MM.1S (cell line): ENCODE measurements at regions not wholly inside any gene's neighbourhood (a gene's known extent, or its start where the extent isn't known, plus 50 kb on each side); places are given as distances from the start of the nearest gene placed in this dataset.

Experiments
- DNase-seq: peaks from one replicate; pipeline ENCODE4 v3.0.0-alpha.2; 2015
- H2AFZ ChIP-seq: fragments of 300-600 bp; sonication (generic); 2 replicates; pipeline ENCODE4 v1.6.0; 2016; ENCODE audit warnings: antibody characterized with exemption, low read length
- H3F3A ChIP-seq: fragments of 300-600 bp; sonication (generic); 2 replicates; pipeline ENCODE4 v1.6.1; 2016; ENCODE audit warnings: mild to moderate bottlenecking, antibody characterized with exemption, low read length, moderate library complexity, mixed read lengths; ENCODE audit not compliant: insufficient read depth
- H3K27ac ChIP-seq: fragments of 300-600 bp; sonication (generic); 2 replicates; pipeline ENCODE4 v1.5.1; 2016; ENCODE audit warnings: mild to moderate bottlenecking, low read length
- H3K27me3 ChIP-seq: fragments of 300-600 bp; sonication (generic); replicated peaks from 2 replicates; pipeline ENCODE4 v1.6.0; 2016; ENCODE audit warnings: low read length; ENCODE audit not compliant: insufficient read depth
- H3K36me3 ChIP-seq: fragments of 300-600 bp; sonication (generic); replicated peaks from 2 replicates; pipeline ENCODE4 v1.6.1; 2016; ENCODE audit warnings: mild to moderate bottlenecking, low read length, mixed read lengths; ENCODE audit not compliant: insufficient read depth
- H3K4me1 ChIP-seq: fragments of 300-600 bp; sonication (generic); 2 replicates; pipeline ENCODE4 v1.6.1; 2016; ENCODE audit warnings: low read length, mixed read lengths
- H3K4me2 ChIP-seq: fragments of 300-600 bp; sonication (generic); 2 replicates; pipeline ENCODE4 v1.6.0; 2016; ENCODE audit warnings: low read depth, low read length
- H3K4me3 ChIP-seq: fragments of 300-600 bp; sonication (generic); 2 replicates; pipeline ENCODE4 v1.5.1; 2016; ENCODE audit warnings: low read length, mixed read lengths
- H3K79me2 ChIP-seq: fragments of 300-600 bp; sonication (generic); 2 replicates; pipeline ENCODE4 v1.6.1; 2016; ENCODE audit warnings: mixed run types, low read length, mixed read lengths
- H3K9ac ChIP-seq: fragments of 300-600 bp; sonication (generic); 2 replicates; pipeline ENCODE4 v1.6.1; 2016; ENCODE audit warnings: low read length, mixed read lengths
- H3K9me2 ChIP-seq: fragments of 300-600 bp; sonication (generic); replicated peaks from 2 replicates; pipeline ENCODE4 v1.6.1; 2016; ENCODE audit warnings: mild to moderate bottlenecking, low read length, mixed read lengths; ENCODE audit not compliant: insufficient read depth
- H3K9me3 ChIP-seq: fragments of 300-600 bp; sonication (generic); replicated peaks from 2 replicates; pipeline ENCODE4 v1.6.1; 2016; ENCODE audit warnings: mild to moderate bottlenecking, low read length, mixed read lengths; ENCODE audit not compliant: insufficient read depth
- H4K20me1 ChIP-seq: fragments of 300-600 bp; sonication (generic); 2 replicates; pipeline ENCODE4 v1.6.1; 2016; ENCODE audit warnings: mild to moderate bottlenecking, low read length, moderate library complexity, mixed read lengths; ENCODE audit not compliant: insufficient read depth
- EZH2 ChIP-seq: fragments of 300-600 bp; sonication (generic); optimal IDR thresholded peaks from 2 replicates; pipeline ENCODE3; 2017; ENCODE audit warnings: low read depth, mild to moderate bottlenecking, antibody characterized with exemption, low read length, mixed read lengths
- EZH2phosphoT487 ChIP-seq: fragments of 300-600 bp; sonication (generic); IDR thresholded peaks from 2 replicates; pipeline ENCODE4 v1.6.1; 2018; ENCODE audit warnings: antibody characterized with exemption, low read length
- TF ChIP-seq, protein P1 (sequence below): fragments of 300-600 bp; sonication (generic); IDR thresholded peaks from 2 replicates; pipeline ENCODE4 v1.5.1; 2016; ENCODE audit warnings: antibody characterized with exemption, low read length, mixed read lengths

GRCh38 chr6:7047966-7048365, 59.8 kb upstream of the RREB1 start:
- Histone ChIP-seq H3K4me3 (no peak overlapping the region), H3K4me1 (no peaks in the 10 kb centered on the region), H3K27ac (no peak overlapping the region), H3K9me2 (no peaks in the 10 kb centered on the region), H3K79me2 (no peaks in the 10 kb centered on the region), H3K27me3 (peaks cover 6% of the 10 kb centered on the region; the same call in 1 of the 2 replicates), H3K9ac (no peak overlapping the region), H3K9me3 (no peaks in the 10 kb centered on the region), H3K4me2 (no peak overlapping the region), H4K20me1 (no peaks in the 10 kb centered on the region), H2AFZ (no peak overlapping the region), H3F3A (no peaks in the 10 kb centered on the region), H3K36me3 (no peaks in the 10 kb centered on the region)
- DNase-seq, result no peak
- TF ChIP-seq EZH2phosphoT487, result no peak
- TF ChIP-seq, protein P1, sequence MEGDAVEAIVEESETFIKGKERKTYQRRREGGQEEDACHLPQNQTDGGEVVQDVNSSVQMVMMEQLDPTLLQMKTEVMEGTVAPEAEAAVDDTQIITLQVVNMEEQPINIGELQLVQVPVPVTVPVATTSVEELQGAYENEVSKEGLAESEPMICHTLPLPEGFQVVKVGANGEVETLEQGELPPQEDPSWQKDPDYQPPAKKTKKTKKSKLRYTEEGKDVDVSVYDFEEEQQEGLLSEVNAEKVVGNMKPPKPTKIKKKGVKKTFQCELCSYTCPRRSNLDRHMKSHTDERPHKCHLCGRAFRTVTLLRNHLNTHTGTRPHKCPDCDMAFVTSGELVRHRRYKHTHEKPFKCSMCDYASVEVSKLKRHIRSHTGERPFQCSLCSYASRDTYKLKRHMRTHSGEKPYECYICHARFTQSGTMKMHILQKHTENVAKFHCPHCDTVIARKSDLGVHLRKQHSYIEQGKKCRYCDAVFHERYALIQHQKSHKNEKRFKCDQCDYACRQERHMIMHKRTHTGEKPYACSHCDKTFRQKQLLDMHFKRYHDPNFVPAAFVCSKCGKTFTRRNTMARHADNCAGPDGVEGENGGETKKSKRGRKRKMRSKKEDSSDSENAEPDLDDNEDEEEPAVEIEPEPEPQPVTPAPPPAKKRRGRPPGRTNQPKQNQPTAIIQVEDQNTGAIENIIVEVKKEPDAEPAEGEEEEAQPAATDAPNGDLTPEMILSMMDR, result no peak
- no peak for TF ChIP-seq EZH2

- TF ChIP-seq EZH2 (no peak), EZH2phosphoT487 (no peak)
- TF ChIP-seq, protein P1, result no peak
- no peak overlapping the region for H3K4me3 ChIP-seq
- H3K4me2 ChIP-seq, result no peak overlapping the region
- no peak overlapping the region for H3K27ac ChIP-seq
- H3K4me1 ChIP-seq, result no peaks in the 10 kb centered on the region
- H3K9me2 ChIP-seq, result no peaks in the 10 kb centered on the region
- no peaks in the 10 kb centered on the region for H3K9me3 ChIP-seq
- no peak overlapping the region for H2AFZ ChIP-seq
- H3K79me2 ChIP-seq, result no peaks in the 10 kb centered on the region
- no peak overlapping the region for H3K9ac ChIP-seq
- H4K20me1 ChIP-seq, result no peaks in the 10 kb centered on the region
- no peaks in the 10 kb centered on the region for H3K36me3 ChIP-seq
- DNase-seq, result no peak
- H3K27me3 ChIP-seq, result peaks cover 6% of the 10 kb centered on the region; the same call in 1 of the 2 replicates
- H3F3A ChIP-seq, result no peaks in the 10 kb centered on the region
Observed at GRCh38 chr6:7048894-7049293, 58.9 kb upstream of the RREB1 start.

GRCh38 chr6:7050004-7050403, 57.8 kb upstream of the RREB1 start:
- H3K4me2 ChIP-seq, result no peak overlapping the region
- no peaks in the 10 kb centered on the region for H3K79me2 ChIP-seq
- H3K4me1 ChIP-seq, result no peaks in the 10 kb centered on the region

More at GRCh38 chr6:7050004-7050403, 57.8 kb upstream of the RREB1 start:
- no peak for DNase-seq
- H3K36me3 ChIP-seq, result no peaks in the 10 kb centered on the region
- H3K4me3 ChIP-seq, result no peak overlapping the region
- no peaks in the 10 kb centered on the region for H3F3A ChIP-seq
- H3K27ac ChIP-seq, result no peak overlapping the region
- TF ChIP-seq EZH2phosphoT487, result no peak
- no peak for TF ChIP-seq EZH2
- TF ChIP-seq, protein P1, result no peak
- H2AFZ ChIP-seq, result no peak overlapping the region
- H3K9me2 ChIP-seq, result no peaks in the 10 kb centered on the region
- no peaks in the 10 kb centered on the region for H3K9me3 ChIP-seq
- H3K27me3 ChIP-seq, result peaks cover 6% of the 10 kb centered on the region; the same call in 1 of the 2 replicates
- no peaks in the 10 kb centered on the region for H4K20me1 ChIP-seq
- no peak overlapping the region for H3K9ac ChIP-seq
